ENCODE measurements at regions not wholly inside any gene's neighbourhood (a gene's known extent, or its start where the extent isn't known, plus 50 kb on each side); places are given as distances from the start of the nearest gene placed in this dataset.
"Not testable (repeated sequence)": the region's sequence is repeated elsewhere in the genome, so short reads cannot be mapped to it uniquely, and the experiment has no call there.

GRCh38 chr7:109582211-109582610 is 1012.5 kb downstream of the DNAJB9 start:
- no peaks in the 10 kb centered on the region for H3K4me1 Mint-ChIP-seq
- H3K27me3 Mint-ChIP-seq (ENCODE audit: low read depth) = no peaks in the 10 kb centered on the region
- H3K9me3 Mint-ChIP-seq = peaks cover 33% of the 10 kb centered on the region
- peaks cover 4% of the 10 kb centered on the region for H3K36me3 Mint-ChIP-seq
- H3K27ac Mint-ChIP-seq = no peak overlapping the region
- no peak for DNase-seq (ENCODE audit: low spot score in 2 of 2, unreplicated experiment in 2 of 2)
- no peak for TF ChIP-seq CTCF (IDR thresholded peaks at IDR 0.05; ENCODE audit: unreplicated experiment)
- H3K4me3 Mint-ChIP-seq = no peak overlapping the region

DNA sequence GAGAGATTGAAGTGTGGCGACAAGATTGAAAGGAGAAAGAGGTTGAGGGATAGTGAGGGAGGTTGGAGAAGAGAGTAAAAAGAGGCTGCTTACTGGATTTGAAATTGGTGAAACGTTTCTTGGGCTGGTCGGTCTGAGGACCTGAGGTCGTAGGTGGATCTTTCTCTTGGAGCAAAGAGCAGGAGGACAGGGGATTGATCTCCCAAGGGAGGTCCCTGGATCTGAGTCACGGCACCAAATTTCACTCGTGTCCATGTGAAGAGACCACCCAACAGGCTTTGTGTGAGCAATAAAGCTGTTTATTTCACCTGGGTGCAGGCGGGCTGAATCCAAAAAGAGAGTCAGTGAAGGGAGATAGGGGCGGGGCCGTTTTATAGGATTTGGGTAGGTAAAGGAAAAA is 1027.3 kb downstream of the DNAJB9 start:
- not testable (repeated sequence) for H3K9me3 Mint-ChIP-seq; H3K36me3 Mint-ChIP-seq; H3K27ac Mint-ChIP-seq; DNase-seq (ENCODE audit: low spot score in 2 of 2, unreplicated experiment in 2 of 2); H3K27me3 Mint-ChIP-seq (ENCODE audit: low read depth); H3K4me1 Mint-ChIP-seq; H3K4me3 Mint-ChIP-seq

DNA sequence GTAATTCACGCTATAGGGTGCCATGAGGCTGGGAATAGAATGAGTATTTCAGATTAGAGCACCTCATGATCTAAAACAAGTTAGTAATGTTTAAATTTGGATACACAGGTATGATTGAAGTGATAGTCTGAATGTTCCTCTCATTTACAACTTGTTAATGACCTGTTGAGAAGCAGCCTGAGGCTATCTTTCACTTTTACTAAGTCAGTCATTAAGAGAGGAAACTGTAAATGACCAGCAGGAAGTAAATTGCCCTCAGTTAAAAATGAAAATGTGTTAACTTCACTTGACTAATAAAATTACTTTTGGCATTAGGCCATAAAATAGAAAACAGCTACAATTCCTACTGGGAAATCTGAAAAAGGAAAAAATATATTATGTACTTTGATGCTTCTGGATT is 1042.0 kb downstream of the DNAJB9 start:
- Mint-ChIP-seq H3K27me3 (ENCODE audit: low read depth) (no peaks in the 10 kb centered on the region), H3K36me3 (no peaks in the 10 kb centered on the region), H3K9me3 (peaks cover 3% of the 10 kb centered on the region), H3K4me1 (no peaks in the 10 kb centered on the region), H3K4me3 (no peak overlapping the region), H3K27ac (no peak overlapping the region)
- no peak for DNase-seq (ENCODE audit: low spot score in 2 of 2, unreplicated experiment in 2 of 2)
- TF ChIP-seq CTCF (IDR thresholded peaks at IDR 0.05; ENCODE audit: unreplicated experiment) = no peak

DNA sequence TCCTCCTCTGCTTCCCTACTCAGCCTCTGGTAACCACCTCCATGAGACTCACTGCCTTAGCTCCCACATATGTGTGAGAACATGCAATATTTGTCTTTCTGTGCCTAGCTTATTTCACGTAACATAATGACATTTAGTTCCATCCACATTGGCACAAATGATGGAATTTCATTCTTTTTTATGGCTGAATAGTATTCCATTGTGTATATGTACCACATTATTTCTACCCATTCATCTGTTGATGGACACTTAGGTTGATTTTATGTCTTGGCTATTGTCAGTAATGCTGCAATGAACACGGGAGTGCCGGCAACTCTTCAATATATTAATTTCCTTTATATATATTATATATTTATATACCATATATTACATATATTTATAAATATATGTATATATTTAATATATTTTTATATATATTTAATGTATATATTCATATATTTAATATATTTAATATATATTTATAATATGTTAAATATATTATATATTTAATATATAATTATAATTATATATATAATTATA is 1046.9 kb downstream of the DNAJB9 start:
- peaks cover 12% of the 10 kb centered on the region for H3K9me3 Mint-ChIP-seq
- no peak for DNase-seq (ENCODE audit: low spot score in 2 of 2, unreplicated experiment in 2 of 2)
- H3K27me3 Mint-ChIP-seq (ENCODE audit: low read depth) = no peaks in the 10 kb centered on the region
- no peak overlapping the region for H3K4me3 Mint-ChIP-seq
- H3K36me3 Mint-ChIP-seq = no peaks in the 10 kb centered on the region
- no peak for TF ChIP-seq CTCF (IDR thresholded peaks at IDR 0.05; ENCODE audit: unreplicated experiment)
- H3K4me1 Mint-ChIP-seq = no peaks in the 10 kb centered on the region
- H3K27ac Mint-ChIP-seq = no peak overlapping the region

DNA sequence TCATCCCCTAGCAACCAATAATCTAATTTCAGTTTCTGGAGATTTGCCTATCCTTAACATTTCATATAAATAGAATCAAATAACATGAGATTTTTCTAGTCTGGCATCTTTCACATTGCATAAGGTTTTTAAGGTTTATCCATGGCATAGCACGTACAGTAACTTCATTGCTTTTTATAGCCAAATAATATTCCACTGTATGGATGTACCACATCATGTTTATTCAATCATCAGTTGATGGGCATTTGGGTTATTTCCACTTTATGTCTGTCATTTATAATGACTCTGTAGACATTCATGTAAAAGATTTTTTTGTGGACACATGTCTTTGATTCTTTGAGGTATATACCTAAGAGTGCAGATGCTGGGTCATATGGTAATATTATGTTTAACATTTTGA is 1052.6 kb downstream of the DNAJB9 start:
- DNase-seq (ENCODE audit: low spot score in 2 of 2, unreplicated experiment in 2 of 2) = no peak
- H3K4me1 Mint-ChIP-seq = no peaks in the 10 kb centered on the region
- peaks cover 7% of the 10 kb centered on the region for H3K36me3 Mint-ChIP-seq
- no peak overlapping the region for H3K27ac Mint-ChIP-seq
- peaks cover 43% of the 10 kb centered on the region for H3K9me3 Mint-ChIP-seq
- H3K27me3 Mint-ChIP-seq (ENCODE audit: low read depth) = no peaks in the 10 kb centered on the region
- no peak overlapping the region for H3K4me3 Mint-ChIP-seq
- no peak for TF ChIP-seq CTCF (IDR thresholded peaks at IDR 0.05; ENCODE audit: unreplicated experiment)

DNA sequence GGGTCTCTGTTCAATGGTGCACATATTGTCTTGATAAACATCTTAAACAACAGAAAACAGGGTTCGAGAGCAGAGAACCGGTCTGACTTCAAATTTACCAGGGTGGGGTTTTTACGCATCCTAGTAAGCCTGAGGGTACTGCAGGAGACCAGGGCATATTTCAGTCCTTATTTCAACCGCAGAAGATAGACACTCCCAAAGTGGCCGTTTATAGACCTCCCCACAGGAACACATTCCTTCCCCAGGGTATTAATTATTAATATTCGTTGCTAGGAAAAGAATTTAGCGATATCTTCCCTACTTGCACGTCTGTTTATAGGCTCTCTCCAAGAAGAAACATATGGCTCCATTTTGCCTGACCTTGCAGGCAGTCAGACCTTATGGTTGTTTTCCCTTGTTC is 1063.2 kb downstream of the DNAJB9 start:
- H3K4me1 Mint-ChIP-seq; H3K36me3 Mint-ChIP-seq; H3K27ac Mint-ChIP-seq; H3K4me3 Mint-ChIP-seq; DNase-seq (ENCODE audit: low spot score in 2 of 2, unreplicated experiment in 2 of 2); H3K27me3 Mint-ChIP-seq (ENCODE audit: low read depth): not testable (repeated sequence)
- H3K9me3 Mint-ChIP-seq = peaks cover 24% of the 10 kb centered on the region

DNA sequence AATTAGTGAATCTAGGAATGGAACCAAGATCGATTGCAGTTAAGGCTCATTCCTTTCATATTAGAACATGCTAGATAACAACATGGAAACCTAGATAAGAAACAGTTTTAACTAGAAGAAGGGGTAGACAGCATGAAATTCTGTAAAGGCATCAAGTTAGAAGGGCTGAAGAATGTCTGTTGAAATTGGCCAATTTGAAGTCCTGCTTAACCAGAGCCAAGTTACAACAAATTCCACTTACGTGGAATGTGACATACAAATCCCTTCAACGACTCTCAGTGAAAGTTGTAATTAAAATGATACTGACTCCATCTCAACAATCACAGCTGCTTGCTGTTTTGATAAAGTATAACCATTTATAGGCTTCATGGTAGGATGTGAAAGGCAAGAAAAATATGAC is 1065.7 kb downstream of the DNAJB9 start:
- no peak overlapping the region for H3K4me3 Mint-ChIP-seq
- peaks cover 6% of the 10 kb centered on the region for H3K36me3 Mint-ChIP-seq
- no peak overlapping the region for H3K27ac Mint-ChIP-seq
- no peak for TF ChIP-seq CTCF (IDR thresholded peaks at IDR 0.05; ENCODE audit: unreplicated experiment)
- peaks cover 19% of the 10 kb centered on the region for H3K9me3 Mint-ChIP-seq
- no peak for DNase-seq (ENCODE audit: low spot score in 2 of 2, unreplicated experiment in 2 of 2)
- peaks cover 2% of the 10 kb centered on the region for H3K4me1 Mint-ChIP-seq
- H3K27me3 Mint-ChIP-seq (ENCODE audit: low read depth) = no peaks in the 10 kb centered on the region

Data from mesothelial cell of epicardium (in vitro differentiated cells).